Adipocyte (in vitro differentiated cells): ENCODE measurements at regions not wholly inside any gene's neighbourhood (a gene's known extent, or its start where the extent isn't known, plus 50 kb on each side); places are given as distances from the start of the nearest gene placed in this dataset.
A peak's percentile ranks its signal among the peaks of the same experiment; 100 is the strongest.

Experiments used
- DNase-seq: peaks from one replicate; pipeline ENCODE4 v3.0.0-alpha.2; 2015; ENCODE audit warnings: low read depth
- H3K27me3 ChIP-seq: replicated peaks from 2 replicates; pipeline ENCODE4 v1.7.0; 2013; ENCODE audit warnings: mild to moderate bottlenecking, low read length, moderate library complexity; ENCODE audit not compliant: control insufficient read depth, insufficient read depth
- H3K36me3 ChIP-seq: 2 replicates; pipeline ENCODE4 v1.7.0; 2013; ENCODE audit warnings: low read length, mild to moderate bottlenecking, moderate library complexity; ENCODE audit not compliant: control insufficient read depth, insufficient read depth, severe bottlenecking
- H3K4me1 ChIP-seq: 2 replicates; pipeline ENCODE4 v1.7.0; 2013; ENCODE audit warnings: mild to moderate bottlenecking, low read length, moderate library complexity; ENCODE audit not compliant: control insufficient read depth, insufficient read depth
- H3K4me3 ChIP-seq: 2 replicates; pipeline ENCODE4 v1.7.0; 2013; ENCODE audit warnings: mild to moderate bottlenecking, low read length, moderate library complexity
- H3K9ac ChIP-seq: 2 replicates; pipeline ENCODE4 v1.7.0; 2013; ENCODE audit warnings: mild to moderate bottlenecking, low read length, moderate library complexity
- H3K9me3 ChIP-seq: 2 replicates; pipeline ENCODE4 v1.7.0; 2013; ENCODE audit warnings: mild to moderate bottlenecking, low read length, moderate library complexity; ENCODE audit not compliant: control insufficient read depth

GRCh38 chr1:221316491-221317056 lies 425.3 kb downstream of the DUSP10 start:
- Histone ChIP-seq H3K4me3 (no peak overlapping the region), H3K9ac (peak overlapping the region; percentile 19), H3K36me3 (no peaks in the 10 kb centered on the region), H3K4me1 (peaks cover 27% of the 10 kb centered on the region), H3K9me3 (no peaks in the 10 kb centered on the region), H3K27me3 (no peaks in the 10 kb centered on the region)
- DNase-seq, result peak; percentile 92

GRCh38 chr1:221317537-221317936 lies 424.4 kb downstream of the DUSP10 start:
- no peak for DNase-seq
- Histone ChIP-seq H3K27me3 (no peaks in the 10 kb centered on the region), H3K9ac (no peak overlapping the region), H3K9me3 (no peaks in the 10 kb centered on the region), H3K4me3 (no peak overlapping the region), H3K4me1 (peaks cover 27% of the 10 kb centered on the region), H3K36me3 (no peaks in the 10 kb centered on the region)

GRCh38 chr1:221327954-221328353 lies 413.9 kb downstream of the DUSP10 start:
- Histone ChIP-seq H3K4me1 (no peaks in the 10 kb centered on the region), H3K9ac (no peak overlapping the region), H3K27me3 (no peaks in the 10 kb centered on the region), H3K36me3 (no peaks in the 10 kb centered on the region), H3K9me3 (peaks cover 23% of the 10 kb centered on the region), H3K4me3 (no peak overlapping the region)
- no peak for DNase-seq

GRCh38 chr1:221328371-221328770 lies 413.5 kb downstream of the DUSP10 start:
- DNase-seq, result peak; percentile 45
- H3K4me3 ChIP-seq, result no peak overlapping the region
- no peak overlapping the region for H3K9ac ChIP-seq
- no peaks in the 10 kb centered on the region for H3K4me1 ChIP-seq
- H3K27me3 ChIP-seq, result no peaks in the 10 kb centered on the region
- peaks cover 26% of the 10 kb centered on the region for H3K9me3 ChIP-seq
- H3K36me3 ChIP-seq, result no peaks in the 10 kb centered on the region

- Histone ChIP-seq H3K4me1 (peaks cover 28% of the 10 kb centered on the region), H3K9ac (no peak overlapping the region), H3K9me3 (peaks cover 26% of the 10 kb centered on the region), H3K4me3 (peak overlapping the region; percentile 46), H3K36me3 (no peaks in the 10 kb centered on the region), H3K27me3 (no peaks in the 10 kb centered on the region)
- DNase-seq, result no peak
Measured at GRCh38 chr1:221331273-221332183, 410.4 kb downstream of the DUSP10 start.

GRCh38 chr1:221334062-221334461 lies 407.8 kb downstream of the DUSP10 start:
- DNase-seq, result no peak
- Histone ChIP-seq H3K4me3 (peak overlapping the region; percentile 7), H3K9ac (no peak overlapping the region), H3K36me3 (no peaks in the 10 kb centered on the region), H3K4me1 (peaks cover 31% of the 10 kb centered on the region), H3K27me3 (no peaks in the 10 kb centered on the region), H3K9me3 (peaks cover 26% of the 10 kb centered on the region)

- peaks cover 31% of the 10 kb centered on the region for H3K4me1 ChIP-seq
- no peaks in the 10 kb centered on the region for H3K36me3 ChIP-seq
- no peaks in the 10 kb centered on the region for H3K27me3 ChIP-seq
Measured at GRCh38 chr1:221335161-221336101, 406.5 kb downstream of the DUSP10 start.

GRCh38 chr1:221336126-221336525 lies 405.8 kb downstream of the DUSP10 start:
- peak overlapping the region; percentile 75 for H3K4me3 ChIP-seq
- peak overlapping the region; percentile 74 for H3K9ac ChIP-seq
- H3K4me1 ChIP-seq, result peaks cover 31% of the 10 kb centered on the region
- no peaks in the 10 kb centered on the region for H3K27me3 ChIP-seq
- H3K9me3 ChIP-seq, result peaks cover 21% of the 10 kb centered on the region
- DNase-seq, result peak; percentile 52
- H3K36me3 ChIP-seq, result no peaks in the 10 kb centered on the region

More at GRCh38 chr1:221335161-221336101, 406.5 kb downstream of the DUSP10 start:
- peak; percentile 78 for DNase-seq
- peak overlapping the region; percentile 74 for H3K9ac ChIP-seq
- H3K9me3 ChIP-seq, result peaks cover 26% of the 10 kb centered on the region
- peak overlapping the region; percentile 75 for H3K4me3 ChIP-seq

- no peak overlapping the region for H3K4me3 ChIP-seq
- no peak for DNase-seq
Measured at GRCh38 chr1:221337106-221337505, 404.8 kb downstream of the DUSP10 start.

GRCh38 chr1:221343136-221343535 lies 398.8 kb downstream of the DUSP10 start:
- no peak for DNase-seq
- no peaks in the 10 kb centered on the region for H3K9me3 ChIP-seq
- no peaks in the 10 kb centered on the region for H3K36me3 ChIP-seq
- H3K4me3 ChIP-seq, result no peak overlapping the region
- H3K9ac ChIP-seq, result no peak overlapping the region
- H3K4me1 ChIP-seq, result peaks cover 14% of the 10 kb centered on the region
- H3K27me3 ChIP-seq, result no peaks in the 10 kb centered on the region

More at GRCh38 chr1:221337106-221337505, 404.8 kb downstream of the DUSP10 start:
- Histone ChIP-seq H3K27me3 (no peaks in the 10 kb centered on the region), H3K9me3 (peaks cover 12% of the 10 kb centered on the region), H3K9ac (no peak overlapping the region), H3K4me1 (peaks cover 31% of the 10 kb centered on the region), H3K36me3 (no peaks in the 10 kb centered on the region)

GRCh38 chr1:221343607-221344006 lies 398.3 kb downstream of the DUSP10 start:
- Histone ChIP-seq H3K4me1 (peaks cover 14% of the 10 kb centered on the region), H3K4me3 (no peak overlapping the region), H3K27me3 (no peaks in the 10 kb centered on the region), H3K9me3 (no peaks in the 10 kb centered on the region), H3K36me3 (no peaks in the 10 kb centered on the region), H3K9ac (no peak overlapping the region)
- DNase-seq, result no peak
